Kidney (tissue), 13 donors: ENCODE measurements at regions not wholly inside any gene's neighbourhood (a gene's known extent, or its start where the extent isn't known, plus 50 kb on each side); places are given as distances from the start of the nearest gene placed in this dataset.

Experiments used
- DNase-seq, 5 donors: peaks; one replicate each; pipeline ENCODE4 v3.0.0-alpha.2; 2013 to 2020
- FAIRE-seq: peaks from 2 replicates; lab custom pipeline; 2012; peaks lifted over from hg19 to GRCh38; lab: Jason Lieb, UNC
- H3K27ac ChIP-seq, 2 donors: one replicate each; pipeline ENCODE4 v1.7.0; 2013; ENCODE audit warnings: low read depth in 2 of 2, low read length in 2 of 2, inconsistent platforms in 1 of 2
- H3K27me3 ChIP-seq: one replicate; pipeline ENCODE4 v1.7.1; 2013; ENCODE audit warnings: low read length, inconsistent platforms; ENCODE audit not compliant: control insufficient read depth, insufficient read depth
- H3K36me3 ChIP-seq, 3 donors: one replicate each; pipeline versions ENCODE4 v1.7.0 to v1.7.1; 2013; ENCODE audit warnings: low read length in 3 of 3, control low read depth in 1 of 3, inconsistent platforms in 1 of 3; ENCODE audit not compliant: insufficient read depth in 3 of 3, control insufficient read depth in 2 of 3
- H3K4me1 ChIP-seq, 3 donors: one replicate each; pipeline versions ENCODE4 v1.7.0 to v1.7.1; 2013; ENCODE audit warnings: low read length in 3 of 3, inconsistent platforms in 1 of 3, low read depth in 1 of 3; ENCODE audit not compliant: control insufficient read depth in 2 of 3, insufficient read depth in 2 of 3
- H3K4me3 ChIP-seq, 3 donors: one replicate each; pipeline versions ENCODE4 v1.7.0 to v1.8.1; 2013; ENCODE audit warnings: low read length in 3 of 3, control low read depth in 1 of 3, inconsistent platforms in 1 of 3
- H3K9ac ChIP-seq, 3 donors: one replicate each; pipeline versions ENCODE4 v1.7.0 to v1.7.1; 2013; ENCODE audit warnings: low read length in 3 of 3, control low read depth in 1 of 3, inconsistent platforms in 1 of 3
- H3K9me3 ChIP-seq, 3 donors: one replicate each; pipeline versions ENCODE4 v1.7.0 to v1.7.1; 2013; ENCODE audit warnings: low read length in 3 of 3, control low read depth in 1 of 3, inconsistent platforms in 1 of 3; ENCODE audit not compliant: control insufficient read depth in 2 of 3, insufficient read depth in 1 of 3
- intact Hi-C: fragments of 100-400 bp; cut with DNase I; formaldehyde crosslinking; loops from one replicate; pipeline ENCODE4 v1.11.1; 2022
- TF ChIP-seq, protein P1 (sequence below): IDR thresholded peaks from 3 replicates; pipeline ENCODE4 v1.5.1; 2012; ENCODE audit warnings: mild to moderate bottlenecking, moderate library complexity, borderline replicate concordance; ENCODE audit not compliant: insufficient read depth; ENCODE audit errors: extremely low read depth
- donor health status: control.
- donor health status: control.
- donor health status: control.
- donor health status: control.
- donor health status: control.
- donor health status: DM: yes; HTN: yes; CAD: no.
- donor health status: Normal renal cell carcinoma (clear cell type).

DNA sequence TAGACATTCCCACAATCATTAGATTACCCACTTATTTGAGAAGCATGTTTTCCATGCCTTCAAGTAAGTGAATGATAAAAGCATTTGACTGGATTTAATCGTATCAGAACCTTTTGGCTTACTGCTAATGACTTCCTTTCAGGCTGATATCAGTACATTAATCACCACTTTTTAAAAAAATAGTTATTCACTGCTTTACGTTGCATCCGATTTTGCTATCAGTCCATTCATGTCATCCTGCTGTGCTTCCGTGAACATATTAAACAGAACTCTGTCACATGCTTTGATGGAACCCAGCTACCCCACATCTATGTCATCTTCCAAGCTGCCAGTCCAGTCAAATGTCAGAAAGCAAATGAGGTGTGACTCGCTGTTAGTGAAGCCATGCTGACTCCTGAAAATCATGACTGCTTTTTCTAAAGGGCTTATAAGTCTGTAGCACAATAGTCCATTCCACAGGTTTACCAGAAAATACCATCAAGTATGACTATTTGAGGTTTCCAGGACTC, 440.9 kb downstream of the IRS2 start:
- TF ChIP-seq, protein P1, sequence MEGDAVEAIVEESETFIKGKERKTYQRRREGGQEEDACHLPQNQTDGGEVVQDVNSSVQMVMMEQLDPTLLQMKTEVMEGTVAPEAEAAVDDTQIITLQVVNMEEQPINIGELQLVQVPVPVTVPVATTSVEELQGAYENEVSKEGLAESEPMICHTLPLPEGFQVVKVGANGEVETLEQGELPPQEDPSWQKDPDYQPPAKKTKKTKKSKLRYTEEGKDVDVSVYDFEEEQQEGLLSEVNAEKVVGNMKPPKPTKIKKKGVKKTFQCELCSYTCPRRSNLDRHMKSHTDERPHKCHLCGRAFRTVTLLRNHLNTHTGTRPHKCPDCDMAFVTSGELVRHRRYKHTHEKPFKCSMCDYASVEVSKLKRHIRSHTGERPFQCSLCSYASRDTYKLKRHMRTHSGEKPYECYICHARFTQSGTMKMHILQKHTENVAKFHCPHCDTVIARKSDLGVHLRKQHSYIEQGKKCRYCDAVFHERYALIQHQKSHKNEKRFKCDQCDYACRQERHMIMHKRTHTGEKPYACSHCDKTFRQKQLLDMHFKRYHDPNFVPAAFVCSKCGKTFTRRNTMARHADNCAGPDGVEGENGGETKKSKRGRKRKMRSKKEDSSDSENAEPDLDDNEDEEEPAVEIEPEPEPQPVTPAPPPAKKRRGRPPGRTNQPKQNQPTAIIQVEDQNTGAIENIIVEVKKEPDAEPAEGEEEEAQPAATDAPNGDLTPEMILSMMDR: no peak
- Histone ChIP-seq H3K9ac (no peak overlapping the region), H3K36me3 (no peaks in the 10 kb centered on the region), H3K27ac (no peak overlapping the region), H3K27me3 (no peaks in the 10 kb centered on the region), H3K9me3 (no peaks in the 10 kb centered on the region), H3K4me1 (no peaks in the 10 kb centered on the region), H3K4me3 (no peak overlapping the region)
- intact Hi-C loops: no loop called here
- DNase-seq (no peak), FAIRE-seq (no peak)

- Histone ChIP-seq H3K27ac (no peak overlapping the region), H3K27me3 (no peaks in the 10 kb centered on the region), H3K9ac (no peak overlapping the region), H3K4me3 (no peak overlapping the region), H3K4me1 (no peaks in the 10 kb centered on the region), H3K9me3 (no peaks in the 10 kb centered on the region), H3K36me3 (no peaks in the 10 kb centered on the region)
- intact Hi-C loops: no loop called here
- TF ChIP-seq, protein P1: no peak
- DNase-seq: no peak
- no peak for FAIRE-seq
Measured at GRCh38 chr13:109344552-109345157, 441.7 kb downstream of the IRS2 start.

DNA sequence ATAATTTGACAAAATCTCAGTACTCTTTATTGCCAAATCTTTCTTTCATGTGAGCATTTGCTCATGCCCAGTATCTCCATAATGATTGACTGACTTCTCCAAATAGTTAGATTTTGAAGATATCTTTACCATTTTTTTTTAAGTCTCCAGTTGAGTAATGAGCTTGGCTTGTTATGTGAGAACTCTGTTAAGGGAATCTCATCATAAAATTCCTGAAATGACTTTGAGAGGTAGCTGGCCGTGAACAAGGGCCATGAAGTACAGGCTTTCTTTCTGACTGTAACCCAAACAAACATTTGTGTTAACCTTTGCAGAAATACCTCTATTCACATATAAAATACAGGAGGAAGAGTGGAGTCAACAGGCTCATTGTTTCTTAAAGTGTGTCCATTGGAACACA, 449.7 kb downstream of the IRS2 start:
- DNase-seq (no peak), FAIRE-seq (no peak)
- Histone ChIP-seq H3K36me3 (no peaks in the 10 kb centered on the region), H3K4me1 (no peaks in the 10 kb centered on the region), H3K4me3 (no peak overlapping the region), H3K9me3 (no peaks in the 10 kb centered on the region), H3K27me3 (no peaks in the 10 kb centered on the region), H3K9ac (no peak overlapping the region), H3K27ac (no peak overlapping the region)
- intact Hi-C loops: no loop called here
- TF ChIP-seq, protein P1: no peak
